Inflammatory macrophage treated with lipopolysaccharide for 4 hours (primary cell): ENCODE measurements at regions not wholly inside any gene's neighbourhood (a gene's known extent, or its start where the extent isn't known, plus 50 kb on each side); places are given as distances from the start of the nearest gene placed in this dataset.
"Not testable (repeated sequence)": the region's sequence is repeated elsewhere in the genome, so short reads cannot be mapped to it uniquely, and the experiment has no call there.

Experiments used
- DNase-seq: peaks from one replicate; pipeline ENCODE4 v3.0.0-alpha.2; 2020

DNA sequence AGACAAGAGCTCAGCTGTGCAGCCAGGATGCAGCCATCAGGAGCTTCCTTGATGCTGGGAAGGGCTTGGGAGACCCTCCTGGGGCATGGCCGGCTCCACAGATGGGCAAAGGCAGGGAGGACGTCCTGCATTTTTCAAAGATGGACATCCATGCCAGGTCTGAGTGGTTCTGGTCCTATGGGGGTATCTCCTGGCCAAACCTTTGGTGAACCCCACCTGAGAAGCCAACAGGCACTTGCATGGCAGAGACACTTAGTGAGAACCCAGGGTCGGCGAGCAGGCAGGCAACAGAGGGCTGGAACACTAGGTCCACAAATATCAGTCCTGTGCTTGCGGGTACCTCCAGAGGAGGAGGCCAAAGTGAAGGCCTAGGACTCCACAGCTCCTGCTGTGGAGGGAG lies 70.0 kb downstream of the KCTD15 start:
- DNase-seq: no peak

DNA sequence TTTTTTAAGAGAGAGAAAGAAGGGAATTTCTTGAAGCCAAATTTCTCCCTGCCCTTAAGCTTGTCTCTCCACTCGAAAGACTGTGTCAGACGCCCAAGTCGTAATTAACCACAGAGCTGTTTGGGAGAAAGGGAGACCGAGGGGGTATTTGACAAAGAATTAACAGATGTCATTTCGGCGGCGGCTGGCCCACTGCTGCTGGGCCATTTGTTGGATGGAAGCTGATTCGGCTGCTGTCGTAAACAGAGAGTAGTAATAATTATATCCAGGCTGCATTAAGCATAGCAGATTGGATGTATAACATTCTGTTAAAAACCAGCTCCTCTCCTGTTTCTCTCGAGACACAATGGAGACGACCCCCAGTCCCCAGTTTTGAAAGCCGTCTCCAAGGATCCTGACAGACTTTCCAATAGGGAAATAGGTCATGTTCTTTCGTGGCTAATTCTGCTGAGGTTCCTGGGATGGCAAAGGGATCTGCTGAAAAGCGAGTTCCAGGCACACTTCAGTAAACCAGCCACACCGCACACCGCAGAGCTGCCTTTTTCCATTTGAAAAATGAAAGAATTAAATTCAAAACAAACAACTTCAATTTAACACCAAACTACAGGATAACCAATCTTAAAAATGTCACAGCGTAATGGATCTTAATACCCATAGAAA lies 71.5 kb downstream of the KCTD15 start:
- DNase-seq: no peak

DNA sequence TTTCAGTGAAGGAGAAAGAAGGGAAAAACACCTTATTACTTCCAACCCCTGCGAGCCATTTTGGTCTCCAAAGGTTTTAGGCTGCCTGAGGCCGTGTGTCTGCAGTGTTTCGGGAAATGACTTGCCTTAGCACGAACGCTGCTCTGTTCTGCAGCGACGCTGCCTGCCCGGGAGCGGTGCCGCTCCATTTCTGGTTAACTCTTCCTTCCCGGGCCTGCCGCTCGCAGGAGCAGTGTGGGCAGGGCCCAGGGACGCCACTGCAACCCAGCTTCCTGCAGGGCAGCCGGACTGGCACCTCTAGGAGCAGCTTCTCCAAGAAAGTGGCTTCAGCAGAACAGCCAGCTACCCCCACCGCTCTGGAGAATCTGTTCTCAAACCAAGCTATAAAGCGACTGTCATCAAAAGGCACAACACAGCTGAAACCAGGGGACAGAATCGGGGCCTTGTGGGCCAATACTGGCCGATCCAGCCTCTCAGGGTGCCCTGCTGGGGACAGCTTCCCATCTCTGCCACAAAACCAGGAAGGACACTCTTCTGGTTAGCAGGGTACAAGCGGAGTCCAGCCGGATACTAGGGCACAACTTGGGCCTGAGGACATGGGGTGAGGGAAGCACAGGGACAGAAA lies 72.2 kb downstream of the KCTD15 start:
- DNase-seq: no peak

DNA sequence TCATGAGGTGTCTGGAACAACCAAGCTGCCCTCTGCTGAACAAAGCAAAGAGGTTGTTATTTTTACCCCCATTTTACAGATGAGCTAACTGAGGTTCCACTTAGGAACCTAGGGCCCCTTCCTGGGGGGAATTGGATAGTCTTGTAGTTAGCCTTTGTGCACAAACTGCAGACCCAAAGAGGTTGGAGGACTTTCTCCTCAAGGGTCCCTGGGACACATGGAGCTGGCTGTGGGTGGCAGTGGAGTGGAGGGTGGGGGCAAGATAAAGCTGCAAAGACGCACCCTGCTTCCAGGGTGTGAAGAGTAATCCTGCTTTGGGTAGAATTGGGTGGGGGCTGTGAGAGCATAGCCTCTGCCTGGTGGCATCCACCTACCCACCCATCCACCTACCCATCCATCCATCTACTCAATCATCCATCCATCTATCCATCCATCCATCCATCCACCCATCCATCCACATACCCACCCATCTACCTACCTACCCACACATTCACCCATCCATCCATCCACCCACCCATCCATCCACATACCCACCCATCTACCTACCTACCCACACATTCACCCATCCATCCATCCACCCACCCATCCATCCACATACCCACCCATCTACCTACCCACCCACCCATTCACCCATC lies 73.7 kb downstream of the KCTD15 start:
- DNase-seq: not testable (repeated sequence)

DNA sequence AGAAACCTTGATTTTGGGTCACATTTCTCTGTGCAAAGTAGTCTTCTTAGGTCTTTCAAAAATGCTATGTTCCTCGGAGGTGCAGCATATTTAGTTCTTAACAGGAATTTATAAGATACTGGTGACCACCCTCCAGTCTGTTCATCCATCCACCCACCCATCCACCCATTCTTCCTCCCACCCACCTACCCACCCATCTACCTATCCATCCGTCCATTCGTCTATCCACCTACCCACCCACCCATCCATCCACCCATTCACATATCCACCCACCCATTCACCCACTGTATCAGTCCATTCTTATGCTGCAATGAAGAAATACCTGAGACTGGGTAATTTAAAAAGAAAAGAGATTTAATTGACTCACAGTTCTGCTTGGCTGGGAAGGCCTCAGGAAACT lies 74.9 kb downstream of the KCTD15 start:
- no peak for DNase-seq

DNA sequence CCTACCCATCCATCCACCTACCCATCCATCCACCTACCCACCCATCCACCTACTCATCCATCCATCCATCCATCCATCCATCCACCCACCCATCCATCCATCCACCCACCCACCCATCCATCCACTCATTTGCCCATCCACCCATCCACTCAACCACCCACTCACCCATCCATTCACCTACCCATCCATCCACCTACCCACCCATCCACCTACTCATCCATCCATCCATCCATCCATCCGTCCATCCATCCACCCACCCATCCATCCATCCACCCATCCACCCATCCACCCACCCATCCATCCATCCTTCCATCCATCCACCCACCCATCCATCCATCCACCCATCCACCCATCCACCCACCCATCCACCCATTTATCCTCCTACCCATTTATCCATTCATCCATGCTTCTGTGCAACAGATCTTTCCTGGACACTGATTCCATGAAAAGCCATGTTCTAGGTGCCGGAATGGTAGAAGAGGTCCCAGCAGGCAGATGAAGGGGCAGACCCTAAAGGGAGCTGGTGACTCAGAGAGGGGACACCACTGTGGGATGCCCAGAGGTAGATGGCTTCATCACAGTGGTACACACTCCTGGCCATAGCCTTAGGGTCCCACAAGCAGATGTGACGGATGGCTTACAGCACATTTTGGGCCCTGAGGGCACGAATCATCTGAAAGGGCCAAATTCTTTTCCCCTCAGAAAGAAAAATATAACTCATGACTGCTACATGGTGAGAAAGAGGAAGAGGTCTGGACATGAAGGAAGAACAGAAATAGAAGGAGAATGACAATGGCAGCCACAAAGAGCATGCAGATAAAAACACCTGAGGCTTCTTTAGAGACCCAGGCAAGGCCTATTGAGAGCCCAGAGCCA lies 76.0 kb downstream of the KCTD15 start:
- no peak for DNase-seq

DNA sequence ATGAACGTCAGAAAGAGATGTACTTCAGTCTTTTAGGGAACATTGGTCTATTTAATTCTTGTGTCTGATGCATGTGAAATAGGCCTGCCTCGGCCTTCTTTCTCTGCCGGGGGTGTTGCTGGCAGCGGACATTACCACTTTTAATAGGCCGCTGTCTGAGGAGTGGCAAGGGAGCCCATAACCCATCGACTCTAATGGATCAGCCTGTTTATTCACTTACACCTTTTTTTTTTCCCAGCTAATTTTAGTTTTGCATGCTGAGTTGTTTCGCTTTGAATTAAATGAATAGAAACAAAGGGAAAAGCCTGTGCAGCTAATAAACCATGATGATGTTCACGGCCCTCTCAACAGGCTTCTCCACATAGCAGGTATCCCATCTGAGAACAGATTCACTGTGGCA lies 78.4 kb downstream of the KCTD15 start:
- DNase-seq: no peak

DNA sequence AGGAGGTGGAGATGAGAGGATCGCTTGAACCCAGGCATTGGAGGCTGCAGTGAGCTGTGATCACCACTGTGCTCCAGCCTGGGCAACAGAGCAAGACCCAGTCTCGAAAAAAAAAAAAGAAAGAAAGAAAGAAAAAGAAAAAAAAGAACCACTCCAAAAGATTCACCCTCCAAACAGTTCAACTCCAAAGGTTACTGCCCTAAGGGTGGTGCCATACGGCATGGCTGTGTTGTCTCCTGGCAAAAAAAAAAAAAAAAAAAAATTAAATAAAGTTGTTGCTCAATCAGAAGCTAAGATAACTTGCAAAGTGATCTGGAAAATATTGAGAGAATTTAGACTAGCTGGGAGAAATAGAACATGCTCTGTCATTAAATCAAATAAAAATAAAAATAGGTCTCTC lies 79.5 kb downstream of the KCTD15 start:
- DNase-seq: no peak

DNA sequence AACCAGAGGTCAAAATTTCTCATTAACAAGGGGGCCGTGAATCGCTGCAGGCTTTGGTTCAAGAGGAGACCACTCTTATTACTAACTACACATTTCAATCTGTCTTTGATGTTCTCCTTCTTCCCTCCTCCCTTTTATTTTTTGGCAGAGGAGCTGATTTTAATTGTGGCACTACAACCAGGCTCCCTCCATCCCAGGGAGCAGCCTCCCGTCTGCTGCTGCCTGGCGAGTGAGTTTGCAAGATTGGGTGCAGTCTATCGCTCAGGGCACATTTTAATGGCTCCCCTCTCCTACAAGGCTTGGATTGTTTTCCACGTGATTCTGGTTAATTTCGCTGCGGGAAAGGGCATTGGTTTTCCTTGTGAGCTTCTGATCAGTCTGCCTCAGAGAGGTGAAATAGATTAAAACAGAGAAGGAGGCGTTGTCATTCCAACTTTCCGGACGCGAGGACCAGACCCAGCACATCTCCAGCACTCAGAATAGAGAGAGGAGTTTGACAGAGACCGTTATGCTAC lies 81.4 kb downstream of the KCTD15 start:
- DNase-seq: no peak

DNA sequence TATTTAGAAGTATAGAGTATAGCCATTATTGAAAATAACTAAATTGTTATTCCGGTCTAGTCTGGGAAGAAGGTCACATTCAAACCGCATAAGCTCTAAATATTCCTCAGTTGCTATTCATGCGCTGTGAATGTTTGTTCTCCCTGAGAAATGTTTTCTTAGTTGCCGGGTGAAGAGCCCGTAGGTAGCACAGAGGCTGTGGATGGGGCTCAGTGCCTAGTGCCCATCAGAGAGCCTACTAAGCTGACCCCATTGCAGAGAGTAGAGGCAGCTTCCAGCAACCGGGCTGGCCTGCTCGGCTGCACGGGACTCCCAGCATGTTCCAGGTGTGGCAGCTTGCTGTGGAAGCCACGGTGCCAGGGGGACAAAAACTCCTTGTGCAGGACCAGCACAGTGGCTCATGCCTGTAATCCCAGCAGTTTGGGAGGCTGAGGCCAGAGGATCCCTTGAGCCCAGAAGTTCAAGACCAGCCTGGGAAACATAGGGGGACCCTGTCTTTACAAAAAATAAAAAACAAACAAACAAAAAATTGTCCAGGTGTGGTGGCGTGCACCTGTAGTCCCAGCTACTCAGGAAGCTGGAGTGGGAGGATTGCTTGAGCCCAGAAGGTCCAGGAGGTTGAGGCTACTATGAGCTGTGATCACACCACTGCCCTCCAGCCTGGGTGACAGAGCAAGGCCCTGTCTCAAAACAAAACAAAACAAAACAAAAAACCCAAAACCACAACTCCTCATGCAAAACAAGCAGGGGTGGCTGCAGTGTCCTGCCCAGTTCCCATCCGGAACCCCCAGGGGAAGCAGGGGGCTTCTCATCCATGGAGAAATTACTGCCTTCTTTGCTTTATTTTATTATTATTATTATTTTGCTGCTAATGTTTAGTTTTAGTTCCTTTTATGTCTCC lies 82.5 kb downstream of the KCTD15 start:
- no peak for DNase-seq

DNA sequence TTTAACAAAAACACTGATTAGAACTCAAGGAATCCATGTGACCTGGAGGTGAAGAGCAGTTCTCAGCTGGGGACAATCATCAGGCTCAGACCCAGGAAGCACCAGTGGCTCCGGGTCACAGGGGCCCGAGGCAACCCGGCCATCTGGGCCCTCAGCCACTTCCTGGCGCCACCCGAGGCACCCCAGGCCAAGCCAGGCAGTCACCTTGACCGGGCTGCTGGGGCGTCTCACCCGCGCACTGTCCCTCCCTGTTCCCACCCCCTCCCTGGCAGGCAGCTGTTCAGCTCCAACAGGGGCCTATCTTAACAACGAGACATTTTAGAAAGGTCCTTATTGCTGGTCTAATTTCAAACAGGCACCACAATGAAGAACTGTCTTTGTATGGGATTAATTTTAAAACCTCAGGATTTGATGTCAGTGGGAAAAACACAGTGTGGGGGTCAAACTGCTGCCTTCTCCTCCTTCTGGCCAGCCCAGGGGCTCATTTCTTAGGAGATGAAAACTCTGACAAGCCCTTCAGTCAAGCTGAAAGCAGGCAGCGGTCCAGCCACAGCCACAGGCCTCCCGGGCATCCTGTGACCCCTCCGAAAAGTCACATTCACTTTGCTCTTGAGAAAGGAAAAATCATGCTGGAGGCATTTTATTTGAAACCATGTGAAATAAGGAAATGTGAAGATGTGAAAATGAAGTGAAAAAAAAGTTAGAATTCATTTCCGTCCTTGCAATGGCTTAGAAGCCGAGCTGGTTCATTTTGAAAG lies 83.3 kb downstream of the KCTD15 start:
- no peak for DNase-seq

DNA sequence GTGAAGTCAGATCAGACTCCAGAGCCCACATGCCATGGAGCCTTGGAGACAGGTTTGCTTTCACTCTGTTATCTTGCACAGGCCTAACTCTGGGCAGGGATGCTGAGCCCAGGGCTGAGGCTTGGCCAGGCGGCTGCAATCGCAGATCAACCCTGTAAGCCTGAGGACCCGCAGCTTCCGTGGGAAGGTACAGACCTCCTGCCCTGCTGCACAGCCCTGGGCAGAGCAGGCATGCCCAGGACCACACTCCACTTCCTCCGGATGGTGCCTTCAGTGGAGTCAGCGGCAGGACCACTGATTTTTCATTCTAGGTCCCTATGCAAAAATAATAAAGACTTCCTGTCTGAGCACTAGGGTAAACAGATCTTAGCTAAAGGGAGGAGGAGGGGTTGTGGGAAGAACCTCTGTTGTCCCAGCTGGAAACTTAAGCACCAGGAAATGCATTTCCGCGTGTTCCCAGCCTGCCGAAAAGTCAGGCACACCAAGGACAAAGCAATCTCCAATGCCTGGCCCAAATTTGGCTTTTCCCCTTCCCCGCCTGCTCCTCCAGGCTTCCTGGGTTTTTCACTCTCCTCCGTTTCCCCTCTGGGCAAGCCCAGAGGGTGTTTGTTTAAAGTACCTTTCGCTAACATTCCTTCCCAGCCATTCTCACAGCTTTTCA lies 87.3 kb downstream of the KCTD15 start:
- no peak for DNase-seq

DNA sequence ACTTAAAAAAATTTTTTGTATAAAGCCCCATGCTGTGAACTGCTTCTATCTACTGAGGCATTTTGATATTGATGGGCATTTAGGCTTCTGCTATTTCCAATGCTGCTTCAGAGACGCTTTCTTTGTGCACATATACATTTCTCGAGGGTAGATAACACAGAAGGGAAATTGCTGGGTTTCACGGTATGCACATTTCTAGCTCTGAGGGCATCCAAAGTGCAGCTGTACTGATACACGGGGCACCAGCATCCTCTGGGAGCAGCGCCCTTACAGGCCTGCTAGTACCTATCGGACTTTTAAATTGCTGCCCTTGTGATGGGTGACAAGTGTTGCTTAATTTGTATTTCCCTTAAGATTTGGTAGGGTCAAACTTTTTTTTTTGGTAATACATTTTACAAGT lies 88.6 kb downstream of the KCTD15 start:
- no peak for DNase-seq

DNA sequence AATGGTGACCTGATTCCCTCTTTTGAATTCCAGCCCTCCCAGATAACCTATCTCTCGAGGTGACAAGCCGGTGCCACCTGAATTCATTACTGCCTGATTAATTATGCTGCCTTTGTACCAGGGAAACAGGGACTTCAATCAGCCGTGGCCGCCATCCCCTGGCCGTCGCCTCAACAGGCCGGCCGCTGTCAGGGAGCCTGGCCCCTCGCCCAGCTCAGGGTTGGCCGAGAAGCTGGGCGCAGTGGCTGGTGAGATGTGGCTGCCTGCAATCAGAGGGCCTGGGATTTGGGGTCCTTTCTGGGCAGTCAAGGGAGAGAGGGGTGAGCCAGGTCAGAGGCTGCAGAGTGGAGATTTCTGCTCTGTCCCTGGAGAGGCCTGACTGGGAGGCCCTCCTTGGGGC lies 91.2 kb downstream of the KCTD15 start:
- DNase-seq: no peak

DNA sequence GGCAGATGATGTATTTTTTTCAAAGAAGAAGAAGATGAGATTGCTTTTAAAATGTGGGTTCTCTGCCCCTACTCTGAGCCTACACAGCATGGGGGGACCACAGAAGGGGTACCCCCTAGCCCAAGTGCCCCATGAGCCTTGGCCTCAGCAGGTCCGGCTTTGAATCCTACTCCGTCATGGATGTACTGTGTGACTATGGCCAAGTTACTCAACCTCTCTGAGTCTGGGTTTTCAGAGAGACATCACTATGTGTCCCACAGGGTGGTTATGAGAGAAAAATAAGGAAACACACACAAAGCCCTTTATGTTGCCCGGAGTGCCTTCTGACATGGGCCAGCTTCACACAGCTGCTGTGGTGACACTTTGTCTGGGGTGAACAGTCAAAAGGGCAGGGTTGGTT lies 92.0 kb downstream of the KCTD15 start:
- DNase-seq: no peak

DNA sequence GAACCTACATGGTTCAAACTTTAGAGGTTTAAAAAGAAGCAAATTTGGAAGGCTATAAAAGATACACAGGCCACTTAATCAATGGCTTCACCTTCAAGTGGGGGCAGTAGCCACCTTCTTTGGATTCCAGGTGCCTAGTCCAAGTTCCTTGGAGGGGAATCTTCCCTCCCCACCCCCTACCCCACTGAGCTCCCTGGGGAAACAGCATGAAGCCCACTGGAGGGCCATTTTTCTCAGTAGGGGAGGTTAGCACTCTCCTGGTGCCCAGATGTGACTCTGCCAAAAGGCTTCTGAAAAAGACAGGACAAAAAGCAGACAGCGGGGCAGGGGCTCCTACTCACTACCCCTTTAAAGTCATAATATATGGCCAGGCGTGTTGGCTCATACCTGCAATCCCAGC lies 93.9 kb downstream of the KCTD15 start:
- DNase-seq: no peak

DNA sequence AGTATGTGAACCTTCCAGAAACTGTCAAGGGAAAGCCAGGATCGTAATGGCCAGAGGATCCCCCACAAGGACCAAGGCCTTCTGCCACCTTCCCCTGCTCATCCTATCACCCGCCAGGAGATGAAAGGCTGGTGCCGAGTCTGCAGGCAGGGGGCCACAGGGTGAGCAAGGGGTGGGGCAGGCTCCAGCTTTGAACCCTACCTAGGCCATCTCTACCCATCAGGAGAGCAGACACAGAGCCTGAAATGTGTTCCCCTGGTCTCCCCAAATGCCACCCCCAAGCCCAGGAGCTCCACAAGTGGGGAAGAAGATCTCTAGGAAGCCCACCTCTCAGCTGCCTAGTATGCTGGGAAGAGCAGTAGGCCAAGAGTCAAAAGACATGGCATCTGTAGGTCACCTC lies 95.1 kb downstream of the KCTD15 start:
- DNase-seq: no peak

DNA sequence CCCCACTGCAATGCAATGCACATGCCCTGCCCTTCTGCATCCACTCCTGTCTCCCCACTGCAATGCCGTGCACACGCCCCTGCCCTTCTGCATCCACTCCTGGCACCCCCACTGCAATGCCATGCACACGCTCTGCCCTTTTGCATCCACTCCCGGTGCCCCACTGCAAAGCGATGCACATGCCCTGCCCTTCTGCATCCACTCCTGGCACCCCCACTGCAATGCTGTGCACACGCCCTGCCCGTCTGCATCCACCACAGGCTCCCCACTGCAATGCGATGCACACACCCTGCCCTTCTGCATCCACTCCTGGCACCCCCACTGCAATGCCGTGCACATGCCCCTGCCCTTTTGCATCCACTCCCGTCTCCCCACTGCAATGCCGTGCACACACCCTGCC lies 98.1 kb downstream of the KCTD15 start:
- no peak for DNase-seq

DNA sequence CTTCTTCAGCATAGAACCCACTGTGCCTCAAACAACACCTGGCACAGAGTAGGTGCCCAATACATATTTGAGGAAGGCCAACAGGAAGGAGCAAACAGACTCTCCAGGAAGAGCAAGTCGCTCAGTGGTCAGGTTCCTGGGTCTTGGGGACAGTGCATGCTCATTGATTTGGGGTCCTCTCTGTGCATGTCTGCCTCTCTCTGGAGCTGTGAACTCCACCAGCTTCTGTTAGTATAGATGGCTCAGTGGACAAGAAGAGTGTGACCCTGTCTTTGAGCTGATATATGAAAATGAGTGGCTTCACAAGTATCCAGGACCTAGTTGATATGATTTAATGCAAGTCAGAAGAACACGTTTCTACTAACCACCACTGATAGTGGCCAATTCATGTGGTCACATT lies 98.7 kb downstream of the KCTD15 start:
- no peak for DNase-seq

DNA sequence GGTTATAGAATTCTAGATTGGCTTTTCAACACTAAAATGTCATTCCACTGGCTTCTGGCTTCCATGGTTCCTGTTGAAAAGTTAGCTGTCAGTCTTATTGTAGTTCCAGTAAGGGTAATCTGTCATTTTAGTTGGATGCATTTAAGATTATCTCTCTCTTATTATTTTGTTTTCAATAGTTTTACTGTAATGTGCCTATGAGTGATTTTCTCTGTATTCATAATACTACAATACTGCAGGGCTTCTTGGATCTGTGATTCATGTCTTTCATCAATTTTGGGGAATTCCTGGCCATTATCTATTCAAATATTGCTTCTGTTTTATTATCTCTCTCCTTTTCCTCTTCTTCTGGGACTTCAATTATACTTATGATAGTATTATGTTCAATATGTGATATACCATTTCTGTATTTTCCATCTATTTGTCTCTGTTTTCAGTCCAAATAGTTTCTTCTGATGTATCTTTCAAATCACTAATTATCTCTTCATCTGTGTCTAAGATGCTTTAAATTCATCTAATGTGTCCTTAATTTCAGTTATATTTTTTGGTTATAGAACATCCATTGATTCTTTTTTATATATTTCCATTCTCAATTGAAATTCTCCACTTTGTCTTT lies 101.5 kb downstream of the KCTD15 start:
- DNase-seq: no peak

DNA sequence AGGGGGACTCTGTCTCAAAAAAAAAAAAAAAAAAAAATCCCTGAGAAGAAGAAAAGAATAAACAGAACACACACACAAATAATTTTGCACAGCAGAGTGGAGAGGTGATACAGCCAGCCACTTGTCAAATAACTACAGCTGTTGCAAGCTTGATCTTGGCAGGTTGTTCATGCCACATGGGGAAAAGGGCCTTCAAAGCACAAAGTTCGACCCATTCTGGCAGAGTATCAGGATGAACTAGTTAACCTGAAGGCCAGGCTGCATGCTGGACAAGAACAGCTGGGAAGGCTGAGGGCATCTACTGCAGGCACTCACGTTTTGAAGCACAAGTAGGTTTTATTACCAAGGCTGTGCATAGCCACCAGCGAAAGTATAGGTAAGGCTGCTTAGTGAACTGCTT lies 104.1 kb downstream of the KCTD15 start:
- no peak for DNase-seq
